Neural progenitor cell (in vitro differentiated cells): ENCODE measurements at regions not wholly inside any gene's neighbourhood (a gene's known extent, or its start where the extent isn't known, plus 50 kb on each side); places are given as distances from the start of the nearest gene placed in this dataset.

Experiments used
- CTCF ChIP-seq: fragments of 200-600 bp; sonication (generic); IDR thresholded peaks from 2 replicates; pipeline ENCODE4 v1.5.1; 2017; ENCODE audit warnings: antibody characterized with exemption, mild to moderate bottlenecking
- EZH2 ChIP-seq: fragments of 200-600 bp; sonication (generic); IDR thresholded peaks from 2 replicates; pipeline ENCODE4 v1.6.1; 2017; ENCODE audit warnings: antibody characterized with exemption, mild to moderate bottlenecking, moderate library complexity
- EZH2phosphoT487 ChIP-seq: fragments of 200-600 bp; sonication (generic); IDR thresholded peaks from 2 replicates; pipeline ENCODE4 v1.6.1; 2017; ENCODE audit warnings: antibody characterized with exemption

DNA sequence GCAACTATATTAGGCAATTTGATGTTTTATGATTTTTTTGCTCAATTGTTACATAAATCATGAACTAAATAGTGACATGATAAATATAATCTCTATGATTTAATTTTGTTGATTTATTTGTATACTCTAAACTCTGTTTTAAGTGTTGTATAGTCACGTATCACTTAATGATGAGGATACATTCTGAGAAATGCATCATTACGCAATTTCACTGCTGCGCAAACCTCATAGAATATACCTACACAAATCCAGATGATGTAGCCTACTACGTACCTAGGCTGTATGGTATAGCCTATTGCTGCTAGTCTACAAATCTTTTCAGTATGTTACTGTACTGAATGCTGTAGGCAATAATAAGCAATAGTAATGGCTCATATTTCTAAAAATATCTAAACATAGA is 1029.8 kb downstream of the SI start:
- no peak for TF ChIP-seq EZH2phosphoT487
- TF ChIP-seq CTCF = no peak
- TF ChIP-seq EZH2 = no peak
